ENCODE measurements at regions not wholly inside any gene's neighbourhood (a gene's known extent, or its start where the extent isn't known, plus 50 kb on each side); places are given as distances from the start of the nearest gene placed in this dataset.
"Not testable (repeated sequence)": the region's sequence is repeated elsewhere in the genome, so short reads cannot be mapped to it uniquely, and the experiment has no call there.

DNA sequence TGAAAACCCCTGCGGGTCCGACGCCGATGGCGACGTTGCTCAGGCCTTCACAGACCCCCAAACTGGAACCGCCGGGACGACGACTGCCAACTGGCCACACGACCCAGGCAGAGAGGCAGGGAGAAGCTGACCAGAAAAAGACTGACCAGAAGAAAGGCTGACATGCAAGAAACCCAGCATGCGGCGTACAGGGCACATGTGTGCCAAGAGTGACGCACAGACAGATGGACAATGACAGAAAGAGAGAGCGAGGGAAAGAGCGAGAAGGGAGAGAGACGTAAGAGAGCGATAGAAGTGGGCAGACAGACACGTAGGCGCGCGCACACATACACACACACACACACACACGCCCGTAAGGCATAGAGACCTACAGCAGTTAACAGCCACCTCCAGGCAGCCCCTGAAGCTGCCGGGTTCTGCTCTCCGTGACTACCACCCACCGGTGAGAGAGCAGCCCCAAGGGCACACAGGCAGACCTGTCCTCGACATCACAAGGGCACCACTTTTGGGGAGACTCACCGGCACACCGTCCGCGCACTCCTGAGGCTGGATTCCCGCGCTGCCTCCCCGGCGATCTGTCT is 67.2 kb upstream of the ZNF527 start:
- no peak for DNase-seq

DNA sequence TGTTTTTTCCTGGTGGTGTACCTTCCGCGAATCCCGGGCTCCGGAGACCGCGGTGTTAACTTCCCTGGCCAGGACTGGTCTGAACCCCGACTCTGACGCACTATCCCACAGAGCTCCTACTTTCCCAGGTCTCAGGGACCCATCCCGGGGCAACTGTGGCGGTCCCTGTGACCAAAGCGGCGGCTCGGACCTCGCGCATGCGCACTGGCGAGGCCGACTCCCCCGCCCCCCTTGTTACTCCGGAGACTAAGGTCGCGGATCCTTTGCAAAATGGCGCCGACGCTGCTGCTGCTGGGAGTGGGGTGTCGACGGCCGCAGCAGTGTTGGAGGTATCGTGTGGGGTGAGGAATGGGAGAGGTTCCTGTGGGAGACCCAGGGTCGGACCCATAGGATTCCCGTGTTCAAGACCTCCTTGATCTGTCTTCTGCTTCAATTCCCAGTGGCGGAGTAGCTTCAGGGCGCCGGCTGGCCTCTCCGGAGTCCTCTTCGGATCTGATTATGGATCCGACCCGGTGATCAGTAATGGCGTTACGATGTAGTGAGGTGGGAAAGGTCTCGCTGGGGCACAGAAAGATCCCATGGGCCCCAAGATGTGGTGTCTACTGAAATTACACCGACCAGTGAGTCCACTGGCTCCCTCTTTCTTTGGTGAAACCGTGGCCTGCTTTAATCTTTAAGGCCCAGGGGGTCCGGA is 66.6 kb upstream of the ZNF527 start:
- DNase-seq = peak in 1 of 2 donors; percentile 20

DNA sequence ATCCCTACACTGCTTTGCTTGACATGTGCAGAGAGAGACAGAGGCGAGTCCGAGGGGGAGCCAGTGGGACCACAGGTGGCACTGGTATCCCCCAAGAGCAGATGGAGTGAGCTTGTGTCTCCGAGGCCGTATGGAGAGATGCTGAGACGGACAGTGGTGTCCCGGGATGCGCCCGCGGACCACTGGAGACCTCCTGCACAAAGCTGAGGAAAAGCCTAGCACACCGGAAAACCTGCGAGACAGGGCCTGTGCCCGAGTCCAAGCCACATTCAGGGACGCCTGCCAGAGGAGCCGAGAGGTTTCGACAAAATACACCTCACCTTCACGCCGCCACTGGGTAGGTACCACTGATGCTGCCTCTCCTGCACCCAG is 66.0 kb upstream of the ZNF527 start:
- no peak for DNase-seq

DNA sequence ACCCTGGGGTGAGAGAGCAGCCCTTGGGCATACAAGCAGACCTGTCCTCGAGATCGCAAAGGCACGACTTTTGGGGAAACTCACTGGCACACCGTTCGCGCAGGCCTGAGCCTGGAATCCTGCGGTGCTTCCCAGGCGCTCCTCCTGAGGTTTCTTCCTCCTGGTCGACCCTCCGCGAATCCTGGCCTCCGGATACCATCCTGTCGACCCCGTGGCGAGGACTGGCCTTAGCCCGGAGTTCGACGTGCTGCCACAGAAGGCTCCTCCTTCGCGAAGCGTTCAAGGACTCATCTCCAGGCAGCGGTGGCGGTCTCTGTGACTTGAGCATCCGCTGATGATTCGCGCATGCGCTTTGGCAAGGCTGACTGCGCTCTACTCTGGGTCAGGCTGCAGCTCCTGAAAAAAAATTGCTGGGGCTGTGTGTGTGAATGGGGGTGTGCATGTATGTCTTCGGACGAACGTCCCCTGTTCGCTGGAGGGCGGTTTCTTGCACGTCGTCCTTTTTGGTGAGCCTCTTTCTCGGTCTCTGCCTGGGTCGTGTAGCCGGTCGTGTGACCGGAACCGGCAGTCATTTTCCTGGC is 64.4 kb upstream of the ZNF527 start:
- DNase-seq = no peak

DNA sequence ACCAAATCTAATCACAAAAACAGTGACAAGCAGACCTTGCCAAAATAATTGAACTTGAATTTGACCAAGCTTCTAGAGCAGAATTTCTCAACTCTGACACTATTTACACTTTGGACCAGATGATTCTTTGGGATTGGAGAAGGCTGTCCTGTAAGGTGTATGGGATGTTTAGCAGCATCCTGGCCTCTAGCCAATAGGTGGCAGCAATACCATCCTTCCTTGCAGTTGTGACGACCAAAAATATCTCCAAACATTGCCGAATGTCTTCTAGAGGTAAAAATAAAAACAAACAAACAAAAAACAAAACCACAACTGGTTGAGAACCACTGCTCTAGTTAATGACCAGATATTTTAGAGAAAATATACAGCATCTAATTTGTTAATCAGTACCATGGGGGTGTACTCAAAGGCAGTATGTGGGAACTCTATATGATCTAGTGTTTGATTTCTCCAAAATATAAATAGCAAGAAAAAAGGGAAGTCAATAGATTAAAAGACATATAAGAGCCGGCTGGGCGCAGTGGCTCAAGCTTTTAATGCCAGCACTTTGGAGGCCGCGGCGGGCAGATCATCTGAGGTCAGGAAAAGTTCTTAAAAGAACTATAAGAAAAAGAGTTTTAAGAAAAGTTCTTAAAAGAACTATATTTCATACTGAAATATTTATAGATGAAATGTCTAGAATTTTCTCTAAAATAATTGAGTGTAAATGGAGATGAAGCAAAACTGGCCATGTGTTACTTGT is 60.9 kb upstream of the ZNF527 start:
- DNase-seq = peak in 1 of 2 donors; percentile 54

DNA sequence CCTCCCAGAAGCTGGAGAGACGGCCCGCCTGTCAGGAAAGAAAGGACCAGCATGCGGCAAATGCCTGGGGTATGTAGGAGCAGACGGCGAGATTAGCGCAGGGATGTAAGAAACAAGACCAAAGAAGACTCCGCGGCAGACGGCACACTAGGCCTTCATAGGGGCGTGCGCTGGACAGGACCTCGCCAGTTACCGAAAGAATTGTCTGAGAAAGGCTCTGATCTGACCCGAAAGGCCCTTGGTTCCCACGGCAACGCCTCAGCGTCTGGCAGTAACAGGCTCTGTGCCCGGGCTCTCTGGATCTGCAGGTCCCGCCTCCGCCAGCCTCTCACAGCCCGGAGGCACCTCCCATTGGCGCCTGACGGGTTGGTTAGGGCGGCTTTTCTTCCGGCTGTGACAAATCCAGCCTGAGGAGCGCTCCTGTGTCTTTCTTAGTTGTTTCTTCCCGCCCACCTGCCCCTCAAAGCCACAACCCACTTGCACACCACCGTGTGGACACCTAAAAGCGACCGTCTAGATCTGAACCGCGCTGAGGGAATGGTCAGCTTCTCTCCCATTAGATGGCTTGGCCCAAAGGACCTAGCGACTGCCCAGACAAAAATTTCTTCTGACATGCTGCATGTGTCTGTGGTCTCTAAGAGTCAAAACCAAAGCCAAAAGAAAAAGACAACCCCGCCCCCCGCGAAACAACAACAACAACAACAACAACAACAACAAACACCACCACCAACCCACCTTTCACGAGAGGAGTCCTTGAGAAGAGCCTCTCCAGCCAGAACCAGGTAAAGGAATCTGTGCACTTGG is 58.2 kb upstream of the ZNF527 start:
- peak; percentile 66 to 71 for DNase-seq

DNA sequence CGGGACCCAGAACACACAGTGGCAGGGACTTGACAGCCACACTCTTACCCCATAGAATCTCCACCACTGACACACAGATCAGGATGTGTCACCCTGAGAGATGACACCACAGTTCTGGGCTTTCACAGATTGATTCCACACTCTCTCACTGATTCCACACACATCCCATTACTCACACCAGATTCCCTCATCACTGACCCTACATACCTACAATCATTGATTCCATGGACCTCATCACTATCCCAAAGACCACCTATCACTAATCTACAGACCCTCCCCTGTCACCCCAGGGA is 57.6 kb upstream of the ZNF527 start:
- no peak for DNase-seq

DNA sequence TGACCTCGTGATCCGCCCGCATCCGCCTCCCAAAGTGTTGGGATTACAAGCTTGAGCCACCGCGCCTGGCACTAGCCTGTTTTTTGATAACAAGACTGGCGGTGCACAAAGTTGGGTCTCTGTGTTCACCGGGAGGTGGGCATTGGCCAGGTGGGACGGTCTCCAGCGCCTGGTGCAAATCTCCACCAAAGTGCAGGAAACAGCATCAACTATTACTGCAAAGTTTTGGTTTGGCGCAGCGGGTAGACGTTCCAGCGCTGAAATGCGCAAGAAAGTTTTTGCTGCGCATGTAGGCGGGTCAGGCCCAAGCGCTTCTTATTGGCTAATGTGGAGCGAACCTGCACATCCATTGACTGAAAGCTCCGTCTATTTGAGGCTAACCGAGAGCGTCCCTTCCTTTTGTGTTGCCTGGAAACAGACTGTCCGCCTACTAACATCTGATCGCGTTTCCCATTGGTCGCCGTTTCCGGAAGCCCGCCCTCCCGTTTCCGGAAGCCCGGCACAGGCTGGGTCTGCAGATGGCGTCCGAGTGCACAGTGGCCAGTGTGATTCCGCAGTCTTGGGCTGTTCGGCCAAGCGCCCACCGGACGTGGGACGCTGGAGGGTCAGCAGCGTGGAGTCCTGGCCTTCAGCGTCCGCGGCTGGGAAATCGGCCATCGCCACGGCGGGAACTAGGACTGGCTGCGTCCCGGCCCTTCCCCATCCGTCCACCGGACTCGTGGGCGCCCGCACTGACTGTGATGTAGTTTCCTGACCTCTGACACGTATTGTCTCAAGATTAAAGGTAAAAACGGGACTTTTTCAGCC is 53.3 kb upstream of the ZNF527 start:
- DNase-seq = peak; percentile 95 to 97

DNA sequence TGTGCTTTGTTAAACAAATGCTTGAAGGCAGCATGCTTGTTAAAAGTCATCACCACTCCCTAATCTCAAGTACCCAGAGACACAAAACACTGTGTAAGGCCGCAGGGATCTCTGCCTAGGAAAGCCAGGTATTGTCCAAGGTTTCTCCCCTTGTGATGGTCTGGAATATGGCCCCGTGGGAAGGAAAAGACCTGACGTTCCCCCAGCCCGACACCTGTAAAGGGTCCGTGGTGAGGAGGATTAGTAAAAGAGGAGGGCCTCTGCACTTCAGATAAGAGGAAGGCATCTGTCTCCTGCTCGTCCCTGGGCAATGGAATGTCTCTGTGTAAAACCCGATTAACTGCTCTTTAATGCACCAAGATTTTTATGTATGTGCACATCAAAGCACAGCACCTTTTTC is 49.9 kb upstream of the ZNF527 start:
- DNase-seq = not testable (repeated sequence)
